Astrocyte (in vitro differentiated cells and primary cell): ENCODE measurements at regions not wholly inside any gene's neighbourhood (a gene's known extent, or its start where the extent isn't known, plus 50 kb on each side); places are given as distances from the start of the nearest gene placed in this dataset.

Source experiments
- DNase-seq: peaks from one replicate; pipeline ENCODE4 v3.0.0-alpha.2; 2010; ENCODE audit warnings: low read depth
- FAIRE-seq: peaks from 2 replicates; lab custom pipeline; 2011; peaks lifted over from hg19 to GRCh38; lab: Jason Lieb, UNC
- H2AFZ ChIP-seq: 2 replicates; pipeline ENCODE4 v1.6.0; 2012; ENCODE audit warnings: low read depth, low read length, inconsistent platforms
- H3K27ac ChIP-seq: 2 replicates; pipeline ENCODE4 v1.5.1; 2011; ENCODE audit warnings: low read depth, low read length, inconsistent platforms
- H3K27me3 ChIP-seq: 2 replicates; pipeline ENCODE4 v1.6.0; 2011; ENCODE audit warnings: low read length, inconsistent platforms; ENCODE audit not compliant: insufficient read depth
- H3K36me3 ChIP-seq: 2 replicates; pipeline ENCODE4 v1.5.1; 2011; ENCODE audit warnings: low read length, inconsistent platforms; ENCODE audit not compliant: insufficient read depth
- H3K4me1 ChIP-seq: 2 replicates; pipeline ENCODE4 v1.5.1; 2011; ENCODE audit warnings: low read length, inconsistent platforms; ENCODE audit not compliant: insufficient read depth
- H3K4me2 ChIP-seq: 2 replicates; pipeline ENCODE4 v1.6.0; 2012; ENCODE audit warnings: low read length, inconsistent platforms
- H3K4me3 ChIP-seq: 2 replicates; pipeline ENCODE4 v1.5.1; 2011; ENCODE audit warnings: low read depth, mild to moderate bottlenecking, low read length, inconsistent platforms; ENCODE audit not compliant: insufficient read depth
- H3K79me2 ChIP-seq: 2 replicates; pipeline ENCODE4 v1.6.0; 2012; ENCODE audit warnings: mild to moderate bottlenecking, low read length, inconsistent platforms; ENCODE audit not compliant: insufficient read depth
- H3K9ac ChIP-seq: 2 replicates; pipeline ENCODE4 v1.6.0; 2012; ENCODE audit warnings: mild to moderate bottlenecking, low read length, inconsistent platforms
- H3K9me3 ChIP-seq: 2 replicates; pipeline ENCODE4 v1.5.1; 2012; ENCODE audit warnings: low read depth, mild to moderate bottlenecking, low read length, inconsistent platforms; ENCODE audit not compliant: insufficient read depth
- H4K20me1 ChIP-seq: 2 replicates; pipeline ENCODE4 v1.6.0; 2012; ENCODE audit warnings: low read length, inconsistent platforms; ENCODE audit not compliant: insufficient read depth
- H3K27ac Mint-ChIP-seq: one replicate; pipeline ENCODE4 v1.8.0; 2021; ENCODE audit warnings: mild to moderate bottlenecking, mixed read lengths; ENCODE audit not compliant: unreplicated experiment
- H3K27me3 Mint-ChIP-seq: one replicate; pipeline ENCODE4 v1.8.0; 2021; ENCODE audit warnings: low read depth, mixed read lengths; ENCODE audit not compliant: unreplicated experiment
- H3K36me3 Mint-ChIP-seq: one replicate; pipeline ENCODE4 v1.8.0; 2021; ENCODE audit warnings: low read depth, mixed read lengths; ENCODE audit not compliant: unreplicated experiment
- H3K4me1 Mint-ChIP-seq: one replicate; pipeline ENCODE4 v1.8.0; 2021; ENCODE audit warnings: low read depth, mixed read lengths; ENCODE audit not compliant: unreplicated experiment
- H3K4me3 Mint-ChIP-seq: one replicate; pipeline ENCODE4 v1.8.0; 2021; ENCODE audit warnings: mild to moderate bottlenecking, moderate library complexity, mixed read lengths; ENCODE audit not compliant: unreplicated experiment
- H3K9me3 Mint-ChIP-seq: one replicate; pipeline ENCODE4 v1.8.0; 2021; ENCODE audit warnings: mild to moderate bottlenecking, mixed read lengths; ENCODE audit not compliant: unreplicated experiment
- EZH2 ChIP-seq: IDR thresholded peaks from 2 replicates; pipeline ENCODE4 v1.6.1; 2012; ENCODE audit warnings: mild to moderate bottlenecking, low read length, inconsistent platforms; ENCODE audit not compliant: insufficient read depth
- TF ChIP-seq, protein P1 (sequence below): IDR thresholded peaks from 2 replicates; pipeline ENCODE4 v1.5.1; 2011; ENCODE audit warnings: low read depth, mild to moderate bottlenecking, inconsistent platforms, low read length, moderate library complexity; ENCODE audit not compliant: insufficient read depth

DNA sequence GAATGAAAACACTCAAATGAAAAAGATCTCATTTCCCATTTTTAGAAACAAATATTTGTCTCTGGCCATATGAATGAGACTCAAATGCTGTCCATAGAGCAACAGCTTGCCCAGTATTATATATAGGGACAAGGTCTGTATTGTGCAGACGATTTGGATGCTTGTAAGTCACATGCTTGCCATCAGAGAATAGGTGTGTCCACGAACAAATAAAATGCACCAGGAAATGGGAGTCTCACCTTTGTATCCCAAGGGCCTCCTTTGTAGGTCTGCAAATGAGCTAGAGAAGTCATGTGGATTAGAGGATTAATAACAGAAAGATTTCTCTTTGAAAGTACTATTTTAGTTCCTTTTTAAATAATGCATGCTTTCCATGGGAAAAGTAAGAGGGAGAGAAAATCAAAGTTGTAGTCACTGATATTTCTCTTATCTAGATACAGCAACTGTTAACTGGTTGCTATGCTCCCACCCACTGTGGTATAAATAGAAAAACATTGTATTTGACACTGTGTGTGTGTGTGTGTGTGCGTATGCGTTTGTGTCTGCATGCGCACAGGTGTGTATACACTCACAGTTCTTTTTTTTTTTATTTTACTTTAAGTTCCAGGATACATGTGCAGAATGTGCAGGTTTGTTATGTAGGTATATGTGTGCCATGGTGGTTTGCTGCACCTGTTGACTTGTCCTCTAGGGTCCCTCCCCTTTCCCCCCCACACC, 383.4 kb upstream of the ARRDC4 start:
- no peak overlapping the region for H3K27ac Mint-ChIP-seq
- Histone ChIP-seq H3K9ac (no peak overlapping the region), H3K4me2 (no peak overlapping the region), H3K4me1 (no peaks in the 10 kb centered on the region), H3K27me3 (no peaks in the 10 kb centered on the region), H3K4me3 (no peak overlapping the region), H3K27ac (no peak overlapping the region), H2AFZ (no peak overlapping the region), H3K36me3 (no peaks in the 10 kb centered on the region), H3K9me3 (peaks cover 2% of the 10 kb centered on the region), H3K79me2 (no peaks in the 10 kb centered on the region), H4K20me1 (no peaks in the 10 kb centered on the region)
- H3K27me3 Mint-ChIP-seq, result no peaks in the 10 kb centered on the region
- peaks cover under 1% of the 10 kb centered on the region for H3K9me3 Mint-ChIP-seq
- FAIRE-seq (no peak), DNase-seq (no peak)
- TF ChIP-seq, protein P1, sequence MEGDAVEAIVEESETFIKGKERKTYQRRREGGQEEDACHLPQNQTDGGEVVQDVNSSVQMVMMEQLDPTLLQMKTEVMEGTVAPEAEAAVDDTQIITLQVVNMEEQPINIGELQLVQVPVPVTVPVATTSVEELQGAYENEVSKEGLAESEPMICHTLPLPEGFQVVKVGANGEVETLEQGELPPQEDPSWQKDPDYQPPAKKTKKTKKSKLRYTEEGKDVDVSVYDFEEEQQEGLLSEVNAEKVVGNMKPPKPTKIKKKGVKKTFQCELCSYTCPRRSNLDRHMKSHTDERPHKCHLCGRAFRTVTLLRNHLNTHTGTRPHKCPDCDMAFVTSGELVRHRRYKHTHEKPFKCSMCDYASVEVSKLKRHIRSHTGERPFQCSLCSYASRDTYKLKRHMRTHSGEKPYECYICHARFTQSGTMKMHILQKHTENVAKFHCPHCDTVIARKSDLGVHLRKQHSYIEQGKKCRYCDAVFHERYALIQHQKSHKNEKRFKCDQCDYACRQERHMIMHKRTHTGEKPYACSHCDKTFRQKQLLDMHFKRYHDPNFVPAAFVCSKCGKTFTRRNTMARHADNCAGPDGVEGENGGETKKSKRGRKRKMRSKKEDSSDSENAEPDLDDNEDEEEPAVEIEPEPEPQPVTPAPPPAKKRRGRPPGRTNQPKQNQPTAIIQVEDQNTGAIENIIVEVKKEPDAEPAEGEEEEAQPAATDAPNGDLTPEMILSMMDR, result no peak
- no peak for TF ChIP-seq EZH2
- no peaks in the 10 kb centered on the region for H3K36me3 Mint-ChIP-seq
- H3K4me3 Mint-ChIP-seq, result no peak overlapping the region
- H3K4me1 Mint-ChIP-seq, result no peaks in the 10 kb centered on the region

DNA sequence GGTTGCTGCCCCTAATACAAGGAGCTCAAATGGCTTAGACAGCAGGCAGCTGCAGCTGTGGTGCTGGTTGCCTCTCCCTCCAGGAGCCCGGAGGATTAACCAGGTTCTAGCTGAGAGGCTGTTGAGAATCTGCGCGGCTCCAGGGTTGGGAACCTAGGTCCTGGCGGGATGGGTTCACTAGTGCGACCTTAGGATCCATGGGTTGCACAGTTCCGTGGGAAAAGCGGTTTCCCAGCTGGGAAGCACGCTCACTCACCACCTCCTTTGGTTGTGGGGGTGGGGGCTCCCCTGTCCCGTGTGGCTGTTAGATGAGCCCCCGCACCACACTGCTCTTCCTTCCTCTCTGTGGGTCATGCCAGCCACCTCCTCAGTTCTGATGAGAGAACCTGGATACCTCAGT, 375.1 kb upstream of the ARRDC4 start:
- no peak for TF ChIP-seq EZH2
- TF ChIP-seq, protein P1, result no peak
- H3K36me3 Mint-ChIP-seq, result no peaks in the 10 kb centered on the region
- FAIRE-seq (no peak), DNase-seq (no peak)
- Histone ChIP-seq H3K4me1 (no peaks in the 10 kb centered on the region), H3K79me2 (no peaks in the 10 kb centered on the region), H3K36me3 (no peaks in the 10 kb centered on the region), H3K4me2 (no peak overlapping the region), H3K4me3 (no peak overlapping the region), H3K9ac (no peak overlapping the region), H2AFZ (no peak overlapping the region), H3K9me3 (no peaks in the 10 kb centered on the region), H3K27ac (no peak overlapping the region), H3K27me3 (no peaks in the 10 kb centered on the region), H4K20me1 (no peaks in the 10 kb centered on the region)
- H3K9me3 Mint-ChIP-seq, result peaks cover 5% of the 10 kb centered on the region
- H3K27me3 Mint-ChIP-seq, result no peaks in the 10 kb centered on the region
- H3K4me1 Mint-ChIP-seq, result no peaks in the 10 kb centered on the region
- no peak overlapping the region for H3K4me3 Mint-ChIP-seq
- H3K27ac Mint-ChIP-seq, result no peak overlapping the region

GRCh38 chr15:97592778-97593177, 367.7 kb upstream of the ARRDC4 start:
- Mint-ChIP-seq H3K36me3 (no peaks in the 10 kb centered on the region), H3K4me3 (no peak overlapping the region), H3K27ac (no peak overlapping the region), H3K4me1 (no peaks in the 10 kb centered on the region), H3K9me3 (no peaks in the 10 kb centered on the region), H3K27me3 (no peaks in the 10 kb centered on the region)
- TF ChIP-seq, protein P1, result no peak
- TF ChIP-seq EZH2, result no peak
- H3K27me3 ChIP-seq, result no peaks in the 10 kb centered on the region
- peaks cover 3% of the 10 kb centered on the region for H3K9me3 ChIP-seq
- H3K4me1 ChIP-seq, result no peaks in the 10 kb centered on the region
- no peak for FAIRE-seq
- H3K79me2 ChIP-seq, result no peaks in the 10 kb centered on the region
- H3K4me3 ChIP-seq, result no peak overlapping the region
- no peaks in the 10 kb centered on the region for H4K20me1 ChIP-seq
- H3K27ac ChIP-seq, result no peak overlapping the region
- H3K4me2 ChIP-seq, result no peak overlapping the region
- no peak overlapping the region for H2AFZ ChIP-seq
- no peaks in the 10 kb centered on the region for H3K36me3 ChIP-seq
- no peak for DNase-seq
- H3K9ac ChIP-seq, result no peak overlapping the region
